ENCODE measurements at regions not wholly inside any gene's neighbourhood (a gene's known extent, or its start where the extent isn't known, plus 50 kb on each side); places are given as distances from the start of the nearest gene placed in this dataset.
A peak's percentile ranks its signal among the peaks of the same experiment; 100 is the strongest.

- DNase-seq (ENCODE audit: low spot score) = no peak
Measured at GRCh38 chr13:50712456-50712855, 131.0 kb downstream of the DLEU7 start.

GRCh38 chr13:50712881-50713280 is 130.6 kb downstream of the DLEU7 start:
- DNase-seq (ENCODE audit: low spot score) = no peak

GRCh38 chr13:50713523-50714248 is 129.8 kb downstream of the DLEU7 start:
- no peak for DNase-seq (ENCODE audit: low spot score)

- DNase-seq (ENCODE audit: low spot score) = no peak
Measured at GRCh38 chr13:50714891-50715290, 128.6 kb downstream of the DLEU7 start.

- DNase-seq (ENCODE audit: low spot score) = no peak
Measured at GRCh38 chr13:50715402-50716146, 127.9 kb downstream of the DLEU7 start.

GRCh38 chr13:50720861-50721671 is 122.4 kb downstream of the DLEU7 start:
- DNase-seq (ENCODE audit: low spot score) = no peak

GRCh38 chr13:50721672-50721992 is 121.9 kb downstream of the DLEU7 start:
- no peak for DNase-seq (ENCODE audit: low spot score)

GRCh38 chr13:50722440-50723125 is 120.9 kb downstream of the DLEU7 start:
- no peak for DNase-seq (ENCODE audit: low spot score)

GRCh38 chr13:50724438-50724837 is 119.1 kb downstream of the DLEU7 start:
- DNase-seq (ENCODE audit: low spot score) = no peak

GRCh38 chr13:50724913-50725312 is 118.6 kb downstream of the DLEU7 start:
- no peak for DNase-seq (ENCODE audit: low spot score)

GRCh38 chr13:50726164-50726563 is 117.3 kb downstream of the DLEU7 start:
- peak; percentile 18 for DNase-seq (ENCODE audit: low spot score)

GRCh38 chr13:50729177-50729576 is 114.3 kb downstream of the DLEU7 start:
- DNase-seq (ENCODE audit: low spot score) = no peak

GRCh38 chr13:50730496-50731351 is 112.8 kb downstream of the DLEU7 start:
- no peak for DNase-seq (ENCODE audit: low spot score)

GRCh38 chr13:50731400-50731799 is 112.1 kb downstream of the DLEU7 start:
- no peak for DNase-seq (ENCODE audit: low spot score)

GRCh38 chr13:50732712-50733111 is 110.8 kb downstream of the DLEU7 start:
- no peak for DNase-seq (ENCODE audit: low spot score)

- no peak for DNase-seq (ENCODE audit: low spot score)
Measured at GRCh38 chr13:50733392-50733791, 110.1 kb downstream of the DLEU7 start.

GRCh38 chr13:50735071-50735470 is 108.4 kb downstream of the DLEU7 start:
- DNase-seq (ENCODE audit: low spot score) = no peak

- no peak for DNase-seq (ENCODE audit: low spot score)
Measured at GRCh38 chr13:50740052-50740741, 103.3 kb downstream of the DLEU7 start.

GRCh38 chr13:50742353-50742752 is 101.1 kb downstream of the DLEU7 start:
- no peak for DNase-seq (ENCODE audit: low spot score)

- DNase-seq (ENCODE audit: low spot score) = no peak
Measured at GRCh38 chr13:50742968-50743367, 100.5 kb downstream of the DLEU7 start.

All from germinal center (tissue), 1 donor.